ENCODE measurements at regions not wholly inside any gene's neighbourhood (a gene's known extent, or its start where the extent isn't known, plus 50 kb on each side); places are given as distances from the start of the nearest gene placed in this dataset.

GRCh38 chrX:87727620-87728019, 210.0 kb downstream of the KLHL4 start:
- 57 to 65% methylated on average over 3 of the region's 3 CpGs for WGBS, 2 donors

GRCh38 chrX:87728024-87728423, 210.4 kb downstream of the KLHL4 start:
- no peak overlapping the region for H3K27ac ChIP-seq (ENCODE audit: low read depth in 1 of 2, low read length in 2 of 2)
- no peaks in the 10 kb centered on the region for H3K27me3 ChIP-seq (ENCODE audit: control insufficient read depth in 1 of 2, insufficient read depth in 2 of 2, low read length in 1 of 2)
- no peaks in the 10 kb centered on the region for H3K9me3 ChIP-seq (ENCODE audit: control insufficient read depth, low read length)
- H3K4me1 ChIP-seq (ENCODE audit: control insufficient read depth in 1 of 2, insufficient read depth in 2 of 2, low read length in 2 of 2), result no peaks in the 10 kb centered on the region
- H3K4me3 ChIP-seq (ENCODE audit: low read length in 2 of 2), result no peak overlapping the region
- intact Hi-C loops (cut with DNase I), result no loop called here
- DNase-seq (no peak), ATAC-seq (ENCODE audit: low FRiP score) (no peak)
- H3K36me3 ChIP-seq (ENCODE audit: control insufficient read depth in 1 of 2, insufficient read depth in 2 of 2, low read length in 1 of 2), result no peaks in the 10 kb centered on the region
- 70 to 95% methylated on average over 9 of the region's 9 CpGs for WGBS, 2 donors

More at GRCh38 chrX:87727620-87728019, 210.0 kb downstream of the KLHL4 start:
- no peak for ATAC-seq (ENCODE audit: low FRiP score)
- Histone ChIP-seq H3K9me3 (ENCODE audit: control insufficient read depth, low read length) (no peaks in the 10 kb centered on the region), H3K36me3 (ENCODE audit: control insufficient read depth in 1 of 2, insufficient read depth in 2 of 2, low read length in 1 of 2) (no peaks in the 10 kb centered on the region), H3K4me1 (ENCODE audit: control insufficient read depth in 1 of 2, insufficient read depth in 2 of 2, low read length in 2 of 2) (no peaks in the 10 kb centered on the region), H3K4me3 (ENCODE audit: low read length in 2 of 2) (no peak overlapping the region), H3K27ac (ENCODE audit: low read depth in 1 of 2, low read length in 2 of 2) (no peak overlapping the region), H3K27me3 (ENCODE audit: control insufficient read depth in 1 of 2, insufficient read depth in 2 of 2, low read length in 1 of 2) (no peaks in the 10 kb centered on the region)
- intact Hi-C loops (cut with DNase I), result no loop called here
- DNase-seq, result no peak

GRCh38 chrX:87728459-87728858, 210.9 kb downstream of the KLHL4 start:
- intact Hi-C loops (cut with DNase I), result no loop called here
- H3K9me3 ChIP-seq (ENCODE audit: control insufficient read depth, low read length), result no peaks in the 10 kb centered on the region
- no peak overlapping the region for H3K4me3 ChIP-seq (ENCODE audit: low read length in 2 of 2)
- 85 to 97% methylated on average over 7 of the region's 7 CpGs for whole genome bisulfite sequencing, 2 donors
- H3K4me1 ChIP-seq (ENCODE audit: control insufficient read depth in 1 of 2, insufficient read depth in 2 of 2, low read length in 2 of 2), result no peaks in the 10 kb centered on the region
- no peak overlapping the region for H3K27ac ChIP-seq (ENCODE audit: low read depth in 1 of 2, low read length in 2 of 2)
- DNase-seq, result no peak
- ATAC-seq (ENCODE audit: low FRiP score), result no peak
- no peaks in the 10 kb centered on the region for H3K36me3 ChIP-seq (ENCODE audit: control insufficient read depth in 1 of 2, insufficient read depth in 2 of 2, low read length in 1 of 2)
- H3K27me3 ChIP-seq (ENCODE audit: control insufficient read depth in 1 of 2, insufficient read depth in 2 of 2, low read length in 1 of 2), result no peaks in the 10 kb centered on the region

GRCh38 chrX:87732133-87732532, 214.5 kb downstream of the KLHL4 start:
- Histone ChIP-seq H3K9me3 (ENCODE audit: control insufficient read depth, low read length) (no peaks in the 10 kb centered on the region), H3K36me3 (ENCODE audit: control insufficient read depth in 1 of 2, insufficient read depth in 2 of 2, low read length in 1 of 2) (no peaks in the 10 kb centered on the region), H3K27me3 (ENCODE audit: control insufficient read depth in 1 of 2, insufficient read depth in 2 of 2, low read length in 1 of 2) (no peaks in the 10 kb centered on the region), H3K4me1 (ENCODE audit: control insufficient read depth in 1 of 2, insufficient read depth in 2 of 2, low read length in 2 of 2) (no peaks in the 10 kb centered on the region), H3K4me3 (ENCODE audit: low read length in 2 of 2) (no peak overlapping the region), H3K27ac (ENCODE audit: low read depth in 1 of 2, low read length in 2 of 2) (no peak overlapping the region)
- DNase-seq (no peak), ATAC-seq (ENCODE audit: low FRiP score) (no peak)
- intact Hi-C loops (cut with DNase I), result no loop called here

- H3K27me3 ChIP-seq (ENCODE audit: control insufficient read depth in 1 of 2, insufficient read depth in 2 of 2, low read length in 1 of 2), result no peaks in the 10 kb centered on the region
- H3K4me1 ChIP-seq (ENCODE audit: control insufficient read depth in 1 of 2, insufficient read depth in 2 of 2, low read length in 2 of 2), result no peaks in the 10 kb centered on the region
- no peak overlapping the region for H3K27ac ChIP-seq (ENCODE audit: low read depth in 1 of 2, low read length in 2 of 2)
- 52 to 70% methylated on average over 2 of the region's 2 CpGs for WGBS, 2 donors
- no peak overlapping the region for H3K4me3 ChIP-seq (ENCODE audit: low read length in 2 of 2)
- DNase-seq (no peak), ATAC-seq (ENCODE audit: low FRiP score) (no peak)
- no peaks in the 10 kb centered on the region for H3K36me3 ChIP-seq (ENCODE audit: control insufficient read depth in 1 of 2, insufficient read depth in 2 of 2, low read length in 1 of 2)
- no peaks in the 10 kb centered on the region for H3K9me3 ChIP-seq (ENCODE audit: control insufficient read depth, low read length)
- intact Hi-C loops (cut with DNase I), result no loop called here
Measured at GRCh38 chrX:87736576-87736975, 219.0 kb downstream of the KLHL4 start.

- 60 to 76% methylated on average over 1 of the region's 1 CpG for WGBS, 2 donors
- ATAC-seq (ENCODE audit: low FRiP score) (no peak), DNase-seq (no peak)
- Histone ChIP-seq H3K4me1 (ENCODE audit: control insufficient read depth in 1 of 2, insufficient read depth in 2 of 2, low read length in 2 of 2) (no peaks in the 10 kb centered on the region), H3K27ac (ENCODE audit: low read depth in 1 of 2, low read length in 2 of 2) (no peak overlapping the region), H3K27me3 (ENCODE audit: control insufficient read depth in 1 of 2, insufficient read depth in 2 of 2, low read length in 1 of 2) (no peaks in the 10 kb centered on the region), H3K4me3 (ENCODE audit: low read length in 2 of 2) (no peak overlapping the region), H3K9me3 (ENCODE audit: control insufficient read depth, low read length) (no peaks in the 10 kb centered on the region), H3K36me3 (ENCODE audit: control insufficient read depth in 1 of 2, insufficient read depth in 2 of 2, low read length in 1 of 2) (no peaks in the 10 kb centered on the region)
- intact Hi-C loops (cut with DNase I), result no loop called here
Measured at GRCh38 chrX:87744391-87744790, 226.8 kb downstream of the KLHL4 start.

- whole genome bisulfite sequencing, 2 donors, result 80 to 91% methylated on average over 5 of the region's 5 CpGs
- H3K9me3 ChIP-seq (ENCODE audit: control insufficient read depth, low read length), result no peaks in the 10 kb centered on the region
- no peak overlapping the region for H3K27ac ChIP-seq (ENCODE audit: low read depth in 1 of 2, low read length in 2 of 2)
- no peak overlapping the region for H3K4me3 ChIP-seq (ENCODE audit: low read length in 2 of 2)
- no peaks in the 10 kb centered on the region for H3K36me3 ChIP-seq (ENCODE audit: control insufficient read depth in 1 of 2, insufficient read depth in 2 of 2, low read length in 1 of 2)
- DNase-seq (no peak), ATAC-seq (ENCODE audit: low FRiP score) (no peak)
- no peaks in the 10 kb centered on the region for H3K27me3 ChIP-seq (ENCODE audit: control insufficient read depth in 1 of 2, insufficient read depth in 2 of 2, low read length in 1 of 2)
- no peaks in the 10 kb centered on the region for H3K4me1 ChIP-seq (ENCODE audit: control insufficient read depth in 1 of 2, insufficient read depth in 2 of 2, low read length in 2 of 2)
- intact Hi-C loops (cut with DNase I), result no loop called here
Measured at GRCh38 chrX:87755493-87755892, 237.9 kb downstream of the KLHL4 start.

- intact Hi-C loops (cut with DNase I), result no loop called here
- no peaks in the 10 kb centered on the region for H3K36me3 ChIP-seq (ENCODE audit: control insufficient read depth in 1 of 2, insufficient read depth in 2 of 2, low read length in 1 of 2)
- no peaks in the 10 kb centered on the region for H3K27me3 ChIP-seq (ENCODE audit: control insufficient read depth in 1 of 2, insufficient read depth in 2 of 2, low read length in 1 of 2)
- H3K4me1 ChIP-seq (ENCODE audit: control insufficient read depth in 1 of 2, insufficient read depth in 2 of 2, low read length in 2 of 2), result no peaks in the 10 kb centered on the region
- no peak overlapping the region for H3K27ac ChIP-seq (ENCODE audit: low read depth in 1 of 2, low read length in 2 of 2)
- ATAC-seq (ENCODE audit: low FRiP score) (no peak), DNase-seq (no peak)
- no peaks in the 10 kb centered on the region for H3K9me3 ChIP-seq (ENCODE audit: control insufficient read depth, low read length)
- H3K4me3 ChIP-seq (ENCODE audit: low read length in 2 of 2), result no peak overlapping the region
Measured at GRCh38 chrX:87788976-87789375, 271.4 kb downstream of the KLHL4 start.

GRCh38 chrX:87798039-87798438, 280.4 kb downstream of the KLHL4 start:
- intact Hi-C loops (cut with DNase I), result no loop called here
- DNase-seq (no peak), ATAC-seq (ENCODE audit: low FRiP score) (no peak)
- H3K27ac ChIP-seq (ENCODE audit: low read depth in 1 of 2, low read length in 2 of 2), result no peak overlapping the region
- H3K36me3 ChIP-seq (ENCODE audit: control insufficient read depth in 1 of 2, insufficient read depth in 2 of 2, low read length in 1 of 2), result no peaks in the 10 kb centered on the region
- no peak overlapping the region for H3K4me3 ChIP-seq (ENCODE audit: low read length in 2 of 2)
- no peaks in the 10 kb centered on the region for H3K4me1 ChIP-seq (ENCODE audit: control insufficient read depth in 1 of 2, insufficient read depth in 2 of 2, low read length in 2 of 2)
- H3K27me3 ChIP-seq (ENCODE audit: control insufficient read depth in 1 of 2, insufficient read depth in 2 of 2, low read length in 1 of 2), result no peaks in the 10 kb centered on the region
- H3K9me3 ChIP-seq (ENCODE audit: control insufficient read depth, low read length), result no peaks in the 10 kb centered on the region
